K562 (cell line): ENCODE measurements at regions not wholly inside any gene's neighbourhood (a gene's known extent, or its start where the extent isn't known, plus 50 kb on each side); places are given as distances from the start of the nearest gene placed in this dataset.

Source experiments
- ATAC-seq: fragments of 200-7000 bp; cut with Tn5 transposase; 3 replicates; pipeline ENCODE4 v1.9.1; 2020; ENCODE audit warnings: moderate library complexity
- BruUV-seq: library from RNA; stranded (reverse); fragments of 400-500 nt; replicated peaks from 2 replicates; lab custom pipeline; 2021; lab: Mats Ljungman, UMichigan
- CTCF ChIA-PET: fragments of 300-600 bp; formaldehyde crosslinking; extraction: SDS; loops from one replicate; lab custom pipeline; 2021; ENCODE audit warnings: low intra/inter-chr PET ratio; lab: Yijun Ruan, JAX
- POLR2A ChIA-PET: fragments of 300-600, 350-650 bp; sonication (Branson Sonifier 250); formaldehyde crosslinking; extraction: SDS; loops from one replicate; lab custom pipeline; 2021; ENCODE audit warnings: antibody characterized with exemption, inconsistent platforms; lab: Yijun Ruan, JAX
- DNase-seq, 4 experiments: peaks; one replicate each; pipeline versions ENCODE4 v3.0.0 to v3.0.0-alpha.2; 2011 to 2018; ENCODE audit warnings: low spot score in 3 of 4, mixed read lengths in 3 of 4; ENCODE audit errors: extremely low read depth in 1 of 4
- FAIRE-seq: peaks from 2 replicates; lab custom pipeline; 2011; peaks lifted over from hg19 to GRCh38; lab: Jason Lieb, UNC
- H2AFZ ChIP-seq: 2 replicates; pipeline ENCODE4 v1.6.0; 2011; ENCODE audit warnings: low read depth, low read length, control low read depth, inconsistent platforms
- H3K27ac ChIP-seq: fragments of 200-600 bp; 3 replicates; pipeline ENCODE4 v1.8.0; 2011; ENCODE audit warnings: low read depth, mild to moderate bottlenecking, control low read depth, inconsistent platforms, low read length, moderate library complexity, mixed read lengths; ENCODE audit errors: extremely low read depth
- H3K27me3 ChIP-seq, 2 experiments: fragments of 300-600 bp in 1 of 2; 2 replicates in 1 of 2; 3 replicates in 1 of 2; pipeline versions ENCODE4 v1.6.0 to v1.8.0; 2011; ENCODE audit warnings: inconsistent platforms in 2 of 2, low read length in 2 of 2, mild to moderate bottlenecking in 1 of 2, mixed read lengths in 1 of 2, moderate library complexity in 1 of 2; ENCODE audit not compliant: control insufficient read depth in 2 of 2, insufficient read depth in 2 of 2
- H3K36me3 ChIP-seq: fragments of 300-600 bp; 3 replicates; pipeline ENCODE4 v1.8.0; 2011; ENCODE audit warnings: mild to moderate bottlenecking, low read length, inconsistent platforms; ENCODE audit not compliant: control insufficient read depth, insufficient read depth
- H3K4me1 ChIP-seq, 2 experiments: fragments of 200-600 bp in 1 of 2; replicated peaks in 1 of 2; 2 replicates in 1 of 2; 3 replicates in 1 of 2; pipeline versions ENCODE4 v1.5.1 to v1.8.0; 2011; ENCODE audit warnings: inconsistent platforms in 2 of 2, low read length in 2 of 2, mild to moderate bottlenecking in 1 of 2, mixed read lengths in 1 of 2, moderate library complexity in 1 of 2; ENCODE audit not compliant: control insufficient read depth in 2 of 2, insufficient read depth in 2 of 2
- H3K4me2 ChIP-seq: 2 replicates; pipeline ENCODE4 v1.6.1; 2011; ENCODE audit warnings: low read length, control low read depth, inconsistent platforms, mixed read lengths; ENCODE audit not compliant: insufficient read depth
- H3K4me3 ChIP-seq: fragments of 200-600 bp; sonication (generic), shearing (Covaris generic); 2 replicates; pipeline ENCODE4 v1.5.1; 2016; ENCODE audit warnings: control low read depth, inconsistent platforms
- H3K79me2 ChIP-seq: fragments of 200-600 bp; 3 replicates; pipeline ENCODE4 v1.8.0; 2011; ENCODE audit warnings: low read length, inconsistent platforms; ENCODE audit not compliant: control insufficient read depth, insufficient read depth
- H3K9ac ChIP-seq, 2 experiments: 2 replicates each; pipeline versions ENCODE4 v1.6.0 to v1.6.1; 2011; ENCODE audit warnings: low read depth in 2 of 2, low read length in 2 of 2, control low read depth in 1 of 2, inconsistent platforms in 1 of 2, mild to moderate bottlenecking in 1 of 2, mixed read lengths in 1 of 2; ENCODE audit not compliant: insufficient read depth in 1 of 2
- H3K9me1 ChIP-seq: one replicate; pipeline ENCODE4 v1.6.0; 2011; ENCODE audit warnings: inconsistent platforms, mild to moderate bottlenecking, low read length, moderate library complexity; ENCODE audit not compliant: control insufficient read depth, insufficient read depth
- H3K9me3 ChIP-seq: replicated peaks from 2 replicates; pipeline ENCODE4 v1.5.1; 2011; ENCODE audit warnings: low read depth, low read length, inconsistent platforms; ENCODE audit not compliant: control insufficient read depth, insufficient read depth
- H4K20me1 ChIP-seq: replicated peaks from 2 replicates; pipeline ENCODE4 v1.6.1; 2011; ENCODE audit warnings: low read length, inconsistent platforms, mixed read lengths; ENCODE audit not compliant: control insufficient read depth, insufficient read depth
- DMBX1 ChIP-seq: fragments of 250-450 bp; sonication (Bioruptor Pico); IDR thresholded peaks from 2 replicates; pipeline ENCODE4 v1.8.0; 2022; ENCODE audit warnings: inconsistent platforms, mild to moderate bottlenecking, moderate library complexity, borderline replicate concordance
- EWSR1 ChIP-seq: fragments of 450-650 bp; IDR thresholded peaks from 2 replicates; pipeline ENCODE4 v1.6.1; 2018; ENCODE audit warnings: borderline replicate concordance, mild to moderate bottlenecking, low read depth, moderate library complexity; ENCODE audit not compliant: partially characterized antibody
- HDAC1 ChIP-seq, 2 experiments: fragments of 450-650 bp; IDR thresholded peaks; 2 replicates each; pipeline ENCODE4 v1.6.1; 2016 to 2017; ENCODE audit warnings: inconsistent platforms in 1 of 2, mild to moderate bottlenecking in 1 of 2, moderate library complexity in 1 of 2
- NCOA1 ChIP-seq: fragments of 450-650 bp; IDR thresholded peaks from 2 replicates; pipeline ENCODE4 v1.6.1; 2016; ENCODE audit warnings: low read depth
- RAD21 ChIP-seq, 2 experiments: fragments of 250-450 bp in 1 of 2; fragments of 450-650 bp in 1 of 2; sonication (Bioruptor Pico) in 1 of 2; formaldehyde crosslinking in 1 of 2; IDR thresholded peaks in 1 of 2; conservative IDR thresholded peaks in 1 of 2; 2 replicates each; pipeline versions ENCODE4 v1.4.0 to v1.8.0; 2020 to 2022; ENCODE audit warnings: mild to moderate bottlenecking in 2 of 2, moderate library complexity in 1 of 2
- SMARCE1 ChIP-seq: fragments of 450-650 bp; IDR thresholded peaks from 2 replicates; pipeline ENCODE4 v1.7.1; 2016; ENCODE audit warnings: mild to moderate bottlenecking
- TBP ChIP-seq: optimal IDR thresholded peaks from 2 replicates; pipeline ENCODE3; 2011; ENCODE audit warnings: low read depth, low read length, improper control_type of control experiment
- TGIF2 ChIP-seq: sonication (generic); formaldehyde crosslinking; IDR thresholded peaks from 2 replicates; pipeline ENCODE4 v1.8.1; 2022; ENCODE audit warnings: mild to moderate bottlenecking, missing genetic modification reagents, moderate library complexity
- ZNF583 ChIP-seq: fragments of 250-450 bp; sonication (Bioruptor Pico); IDR thresholded peaks from 2 replicates; pipeline ENCODE4 v1.4.0; 2020
- WGBS: fragments of 100-300 bp; shearing (Covaris generic); methylation state at CpG from one replicate; pipeline ENCODE4 v1.1.6; 2016; ENCODE audit warnings: low coverage, mixed read lengths; ENCODE audit not compliant: insufficient coverage; ENCODE audit errors: missing lambda C conversion rate; 5-methylcytosine and 5-hydroxymethylcytosine counted together
- in situ Hi-C: fragments of 300-500 bp; cut with MboI; formaldehyde crosslinking; loops from 4 replicates; pipeline ENCODE4 v1.15.0; 2018; ENCODE audit warnings: inconsistent platforms, mixed read lengths
- intact Hi-C: fragments of 100-400 bp; cut with micrococcal nuclease; formaldehyde crosslinking; loops from 2 replicates; pipeline ENCODE4 v1.14.2; 2022
- TF ChIP-seq, protein P1 (sequence below): sonication (generic); formaldehyde crosslinking; IDR thresholded peaks from 2 replicates; pipeline ENCODE4 v1.4.0; 2020; ENCODE audit warnings: mild to moderate bottlenecking, missing genetic modification reagents
- TF ChIP-seq, protein P2 (sequence below): IDR thresholded peaks from 2 replicates; pipeline ENCODE4 v1.6.1; 2011; ENCODE audit warnings: borderline replicate concordance, low read depth, mild to moderate bottlenecking, moderate library complexity, low read length; ENCODE audit not compliant: insufficient read depth, poor library complexity, severe bottlenecking

DNA sequence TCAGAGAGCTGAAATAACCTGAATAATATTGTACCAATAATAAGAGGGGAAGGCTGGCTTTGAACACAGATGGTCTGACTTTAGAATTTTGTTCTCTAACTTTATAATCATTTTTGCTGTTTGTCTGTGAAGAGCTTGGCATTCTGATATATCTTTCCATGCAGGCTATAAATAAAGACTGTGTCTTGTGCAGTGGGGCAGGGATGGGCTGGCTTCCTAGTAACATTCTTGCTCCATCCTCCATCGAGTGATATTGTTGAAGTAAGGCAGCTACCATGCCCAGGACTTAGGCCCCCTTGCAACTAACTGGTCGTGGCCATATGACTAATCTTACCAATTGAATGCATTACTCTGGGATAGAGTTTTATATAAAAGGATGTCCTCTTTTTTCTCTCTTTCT is 234.7 kb upstream of the IRX3 start:
- Histone ChIP-seq H3K9me3 (no peaks in the 10 kb centered on the region), H3K79me2 (no peaks in the 10 kb centered on the region), H3K4me2 (no peak overlapping the region), H3K4me3 (no peak overlapping the region), H3K27ac (no peak overlapping the region), H3K4me1 (no peaks in the 10 kb centered on the region), H3K36me3 (no peaks in the 10 kb centered on the region), H4K20me1 (no peaks in the 10 kb centered on the region), H2AFZ (no peak overlapping the region), H3K9me1 (no peaks in the 10 kb centered on the region), H3K9ac (no peak overlapping the region), H3K27me3 (no peaks in the 10 kb centered on the region)
- ChIA-PET CTCF (no interaction called here), POLR2A (no interaction called here)
- DNase-seq (no peak), FAIRE-seq (no peak), ATAC-seq (no peak)
- TF ChIP-seq, protein P1, sequence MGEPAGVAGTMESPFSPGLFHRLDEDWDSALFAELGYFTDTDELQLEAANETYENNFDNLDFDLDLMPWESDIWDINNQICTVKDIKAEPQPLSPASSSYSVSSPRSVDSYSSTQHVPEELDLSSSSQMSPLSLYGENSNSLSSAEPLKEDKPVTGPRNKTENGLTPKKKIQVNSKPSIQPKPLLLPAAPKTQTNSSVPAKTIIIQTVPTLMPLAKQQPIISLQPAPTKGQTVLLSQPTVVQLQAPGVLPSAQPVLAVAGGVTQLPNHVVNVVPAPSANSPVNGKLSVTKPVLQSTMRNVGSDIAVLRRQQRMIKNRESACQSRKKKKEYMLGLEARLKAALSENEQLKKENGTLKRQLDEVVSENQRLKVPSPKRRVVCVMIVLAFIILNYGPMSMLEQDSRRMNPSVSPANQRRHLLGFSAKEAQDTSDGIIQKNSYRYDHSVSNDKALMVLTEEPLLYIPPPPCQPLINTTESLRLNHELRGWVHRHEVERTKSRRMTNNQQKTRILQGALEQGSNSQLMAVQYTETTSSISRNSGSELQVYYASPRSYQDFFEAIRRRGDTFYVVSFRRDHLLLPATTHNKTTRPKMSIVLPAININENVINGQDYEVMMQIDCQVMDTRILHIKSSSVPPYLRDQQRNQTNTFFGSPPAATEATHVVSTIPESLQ, result no peak
- intact Hi-C loops, result no loop called here
- in situ Hi-C loops, result no loop called here
- WGBS, result 3% methylated on average over 2 of the region's 2 CpGs
- no TSS peak for BruUV-seq

DNA sequence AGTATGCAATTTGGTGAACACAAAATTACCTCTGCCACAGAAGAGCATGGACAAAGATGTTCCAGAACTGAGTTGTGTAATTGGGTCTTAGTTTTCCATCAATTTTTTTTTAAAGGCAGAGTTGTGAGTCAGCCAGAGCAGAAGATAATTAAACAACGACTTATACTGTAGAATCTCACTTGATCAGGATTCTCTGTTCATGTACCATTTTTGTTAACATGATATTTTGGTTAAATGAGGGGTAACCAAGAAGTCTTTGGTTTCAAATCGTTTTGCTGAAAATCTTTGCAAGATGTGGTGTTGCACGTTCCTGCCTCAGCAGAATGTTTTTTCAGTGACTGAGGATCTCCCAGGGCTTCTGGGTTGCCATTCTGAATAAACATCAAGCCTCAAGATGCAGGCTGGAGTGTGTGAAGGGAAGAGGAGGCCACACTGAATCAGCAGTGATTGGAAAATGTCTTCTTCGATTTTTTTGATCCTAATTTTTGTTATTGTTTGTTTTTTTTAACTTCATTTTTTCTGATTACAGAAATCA is 232.6 kb upstream of the IRX3 start:
- in situ Hi-C loops (no loop called here), intact Hi-C loops (no loop called here)
- no peak for TF ChIP-seq NCOA1
- TF ChIP-seq, protein P2, sequence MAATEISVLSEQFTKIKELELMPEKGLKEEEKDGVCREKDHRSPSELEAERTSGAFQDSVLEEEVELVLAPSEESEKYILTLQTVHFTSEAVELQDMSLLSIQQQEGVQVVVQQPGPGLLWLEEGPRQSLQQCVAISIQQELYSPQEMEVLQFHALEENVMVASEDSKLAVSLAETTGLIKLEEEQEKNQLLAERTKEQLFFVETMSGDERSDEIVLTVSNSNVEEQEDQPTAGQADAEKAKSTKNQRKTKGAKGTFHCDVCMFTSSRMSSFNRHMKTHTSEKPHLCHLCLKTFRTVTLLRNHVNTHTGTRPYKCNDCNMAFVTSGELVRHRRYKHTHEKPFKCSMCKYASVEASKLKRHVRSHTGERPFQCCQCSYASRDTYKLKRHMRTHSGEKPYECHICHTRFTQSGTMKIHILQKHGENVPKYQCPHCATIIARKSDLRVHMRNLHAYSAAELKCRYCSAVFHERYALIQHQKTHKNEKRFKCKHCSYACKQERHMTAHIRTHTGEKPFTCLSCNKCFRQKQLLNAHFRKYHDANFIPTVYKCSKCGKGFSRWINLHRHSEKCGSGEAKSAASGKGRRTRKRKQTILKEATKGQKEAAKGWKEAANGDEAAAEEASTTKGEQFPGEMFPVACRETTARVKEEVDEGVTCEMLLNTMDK, result no peak
- TF ChIP-seq TGIF2 (CRISPR knock-in tag), result no peak
- no peak for TF ChIP-seq TBP
- no peak for TF ChIP-seq SMARCE1
- TF ChIP-seq EWSR1, result no peak
- no peak for TF ChIP-seq ZNF583 (CRISPR knock-in tag)
- TF ChIP-seq DMBX1 (CRISPR knock-in tag), result no peak
- TF ChIP-seq RAD21 (CRISPR knock-in tag; conservative IDR thresholded peaks at IDR 0.05 in 1 of 2, IDR thresholded peaks at IDR 0.05 in 1 of 2), result no peak
- TF ChIP-seq HDAC1 (IDR thresholded peaks at IDR 0.05), result no peak
- Histone ChIP-seq H3K36me3 (no peaks in the 10 kb centered on the region), H3K9ac (no peak overlapping the region), H3K79me2 (no peaks in the 10 kb centered on the region), H2AFZ (no peak overlapping the region), H3K4me1 (no peaks in the 10 kb centered on the region), H4K20me1 (no peaks in the 10 kb centered on the region), H3K4me2 (no peak overlapping the region), H3K4me3 (no peak overlapping the region), H3K9me1 (no peaks in the 10 kb centered on the region), H3K27me3 (no peaks in the 10 kb centered on the region), H3K27ac (no peak overlapping the region), H3K9me3 (no peaks in the 10 kb centered on the region)
- no peak for ATAC-seq
- POLR2A ChIA-PET, result no interaction called here
- 0% methylated on average over 4 of the region's 4 CpGs for WGBS
- CTCF ChIA-PET, result no interaction called here
- no TSS peak for BruUV-seq
- DNase-seq, result no peak
- no peak for FAIRE-seq
